AG09319 (cell line): ENCODE measurements at regions not wholly inside any gene's neighbourhood (a gene's known extent, or its start where the extent isn't known, plus 50 kb on each side); places are given as distances from the start of the nearest gene placed in this dataset.
"Not testable (repeated sequence)": the region's sequence is repeated elsewhere in the genome, so short reads cannot be mapped to it uniquely, and the experiment has no call there.

ENCODE experiments used
- DNase-seq: peaks from one replicate; pipeline ENCODE4 v3.0.0-alpha.2; 2010; ENCODE audit warnings: low read depth; ENCODE audit errors: extremely low read depth
- TF ChIP-seq, protein P1 (sequence below): IDR thresholded peaks from 2 replicates; pipeline ENCODE4 v1.5.1; 2011; ENCODE audit warnings: low read depth, mild to moderate bottlenecking, inconsistent platforms, low read length, moderate library complexity

DNA sequence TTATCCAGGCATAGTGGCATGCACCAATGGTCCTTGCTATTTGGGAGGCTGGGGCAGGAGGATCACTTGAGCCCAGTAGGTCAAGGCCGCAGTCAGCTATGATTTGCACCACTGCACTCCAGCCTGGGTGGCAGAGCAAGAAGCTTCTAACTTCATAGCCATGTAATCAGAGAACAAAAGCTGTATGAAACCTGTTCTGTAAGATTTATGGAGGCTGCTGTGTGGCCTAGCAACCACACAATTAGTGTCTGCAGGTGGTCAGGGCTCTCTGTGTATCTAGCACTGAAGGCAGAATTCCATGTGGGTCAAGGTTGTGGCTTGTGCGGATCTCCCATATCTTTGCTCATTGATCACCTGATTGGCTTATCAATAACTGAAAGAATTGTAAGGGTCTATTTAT, 221.5 kb upstream of the FOXK1 start:
- no peak for DNase-seq
- TF ChIP-seq, protein P1, sequence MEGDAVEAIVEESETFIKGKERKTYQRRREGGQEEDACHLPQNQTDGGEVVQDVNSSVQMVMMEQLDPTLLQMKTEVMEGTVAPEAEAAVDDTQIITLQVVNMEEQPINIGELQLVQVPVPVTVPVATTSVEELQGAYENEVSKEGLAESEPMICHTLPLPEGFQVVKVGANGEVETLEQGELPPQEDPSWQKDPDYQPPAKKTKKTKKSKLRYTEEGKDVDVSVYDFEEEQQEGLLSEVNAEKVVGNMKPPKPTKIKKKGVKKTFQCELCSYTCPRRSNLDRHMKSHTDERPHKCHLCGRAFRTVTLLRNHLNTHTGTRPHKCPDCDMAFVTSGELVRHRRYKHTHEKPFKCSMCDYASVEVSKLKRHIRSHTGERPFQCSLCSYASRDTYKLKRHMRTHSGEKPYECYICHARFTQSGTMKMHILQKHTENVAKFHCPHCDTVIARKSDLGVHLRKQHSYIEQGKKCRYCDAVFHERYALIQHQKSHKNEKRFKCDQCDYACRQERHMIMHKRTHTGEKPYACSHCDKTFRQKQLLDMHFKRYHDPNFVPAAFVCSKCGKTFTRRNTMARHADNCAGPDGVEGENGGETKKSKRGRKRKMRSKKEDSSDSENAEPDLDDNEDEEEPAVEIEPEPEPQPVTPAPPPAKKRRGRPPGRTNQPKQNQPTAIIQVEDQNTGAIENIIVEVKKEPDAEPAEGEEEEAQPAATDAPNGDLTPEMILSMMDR, result no peak

DNA sequence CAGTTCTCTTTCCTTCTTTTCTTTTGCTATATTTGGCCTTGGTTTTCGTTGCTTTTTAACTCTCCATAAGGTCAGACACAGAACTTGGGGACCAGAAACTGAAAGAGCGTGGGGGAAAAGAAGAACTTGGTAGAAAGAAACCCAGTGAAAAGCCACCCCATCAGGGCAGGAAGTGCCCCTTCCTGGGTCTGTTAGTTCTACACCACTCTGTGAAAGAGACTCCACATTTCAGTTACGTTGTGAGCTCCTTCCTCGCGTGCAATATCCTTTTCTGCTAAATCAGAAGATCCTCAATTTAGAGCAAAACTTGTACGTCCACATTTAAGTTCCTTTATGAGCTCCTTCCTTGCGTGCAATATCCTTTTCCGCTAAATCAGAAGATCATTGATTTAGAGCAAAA, 220.6 kb upstream of the FOXK1 start:
- no peak for DNase-seq
- TF ChIP-seq, protein P1, result no peak

DNA sequence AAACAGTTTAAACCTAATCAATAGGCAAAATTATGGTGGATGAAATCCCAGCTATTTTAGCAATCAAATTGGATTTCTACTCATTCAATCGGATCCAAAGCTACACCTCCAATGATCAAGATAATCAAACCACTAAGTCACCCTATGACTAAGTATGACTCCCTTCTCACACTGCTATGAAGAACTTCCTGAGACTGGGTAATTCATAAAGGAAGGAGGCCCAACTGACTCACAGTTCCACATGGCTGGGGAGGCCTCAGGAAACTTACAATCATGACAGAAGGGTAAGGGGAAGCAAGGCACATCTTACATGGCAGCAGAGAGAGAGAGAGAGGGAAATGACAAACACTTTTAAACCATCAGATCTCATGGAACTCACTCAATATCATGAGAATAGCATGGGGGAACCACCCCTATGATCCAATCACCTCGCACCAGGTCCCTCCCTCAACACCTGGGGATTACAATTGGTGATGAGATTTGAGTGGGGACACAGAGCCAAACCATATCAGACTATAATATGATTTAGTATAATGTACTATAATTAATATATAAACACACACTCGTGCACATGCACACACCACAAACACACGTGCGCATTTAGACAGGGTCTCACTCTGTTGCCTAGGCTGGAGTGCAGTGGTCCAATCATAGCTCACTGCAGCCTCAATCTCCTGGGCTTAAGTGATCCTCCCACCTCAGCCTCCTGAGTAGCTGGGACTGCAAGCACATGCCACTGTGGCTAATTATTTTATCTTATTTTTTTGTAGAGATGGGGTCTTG, 213.6 kb upstream of the FOXK1 start:
- no peak for DNase-seq
- TF ChIP-seq, protein P1, result no peak

DNA sequence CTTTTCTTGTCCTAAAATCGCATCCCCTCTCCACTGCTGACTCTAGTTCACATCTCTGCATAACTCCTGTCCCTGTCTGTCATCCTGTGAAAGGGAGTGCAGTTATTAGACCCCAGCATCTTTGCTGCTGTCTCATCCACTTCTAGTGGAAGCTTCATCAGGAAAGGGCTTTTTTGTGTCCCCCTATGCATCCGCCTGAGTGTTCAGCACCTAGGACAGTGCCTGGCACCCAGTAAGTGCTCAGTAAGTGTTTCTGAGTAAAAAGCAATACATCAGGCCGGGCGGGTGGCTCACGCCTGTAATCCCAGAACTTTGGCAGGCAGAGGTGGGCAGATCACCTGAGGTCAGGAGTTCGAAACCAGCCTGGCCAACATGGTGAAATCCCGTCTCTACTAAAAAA, 211.8 kb upstream of the FOXK1 start:
- TF ChIP-seq, protein P1, result no peak
- DNase-seq, result no peak

DNA sequence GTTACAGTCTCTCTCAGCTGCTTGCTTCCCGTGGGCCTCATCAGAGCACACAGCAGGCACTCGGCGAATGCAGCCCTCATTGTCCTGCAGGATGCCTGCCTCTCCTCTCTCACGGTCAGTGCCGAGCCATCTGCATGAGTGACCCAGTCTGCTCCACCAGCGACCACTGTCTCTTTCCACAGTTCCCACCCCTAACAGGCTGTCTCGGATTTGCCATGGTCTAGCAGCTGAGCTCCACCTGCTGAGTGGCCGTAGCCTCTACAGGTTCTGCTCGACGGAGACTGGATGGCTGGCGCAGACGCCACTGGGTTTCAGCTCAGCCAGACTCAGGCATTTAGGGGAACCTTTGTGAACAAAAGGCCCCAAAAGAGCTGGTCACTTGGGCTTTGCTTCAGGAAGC, 209.4 kb upstream of the FOXK1 start:
- TF ChIP-seq, protein P1, result no peak
- no peak for DNase-seq

DNA sequence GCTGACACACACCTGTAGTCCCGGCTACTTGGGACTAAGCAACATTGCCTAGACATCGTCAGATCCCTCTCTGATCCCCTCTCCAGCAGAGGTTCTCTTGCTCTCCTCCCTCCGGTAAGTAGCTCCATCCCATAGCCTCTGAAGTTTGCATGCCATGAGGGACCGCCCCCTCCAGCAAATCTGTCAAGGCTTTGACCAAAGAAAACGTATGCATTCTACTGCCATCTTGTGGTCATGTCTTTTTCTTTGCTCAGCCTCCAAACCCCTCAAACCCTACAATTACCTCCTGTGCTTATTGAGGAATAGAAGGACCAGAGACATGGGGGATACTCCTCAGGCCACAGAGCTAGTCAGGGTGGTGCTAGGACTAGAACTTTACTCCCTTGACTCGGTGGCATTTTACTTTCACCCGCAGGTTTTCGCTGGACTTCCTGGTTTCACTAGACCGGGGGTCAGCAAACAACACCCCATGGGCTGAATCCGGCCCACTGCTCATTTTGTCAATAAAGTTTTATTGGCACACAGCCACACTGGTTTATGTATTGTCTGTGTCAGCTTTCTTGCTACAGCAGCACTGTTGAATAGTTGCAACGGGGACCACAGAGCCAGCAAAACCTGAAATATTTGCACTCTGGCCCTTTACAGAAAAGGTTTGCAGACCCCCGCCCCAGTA, 202.6 kb upstream of the FOXK1 start:
- DNase-seq, result no peak
- TF ChIP-seq, protein P1, result no peak

DNA sequence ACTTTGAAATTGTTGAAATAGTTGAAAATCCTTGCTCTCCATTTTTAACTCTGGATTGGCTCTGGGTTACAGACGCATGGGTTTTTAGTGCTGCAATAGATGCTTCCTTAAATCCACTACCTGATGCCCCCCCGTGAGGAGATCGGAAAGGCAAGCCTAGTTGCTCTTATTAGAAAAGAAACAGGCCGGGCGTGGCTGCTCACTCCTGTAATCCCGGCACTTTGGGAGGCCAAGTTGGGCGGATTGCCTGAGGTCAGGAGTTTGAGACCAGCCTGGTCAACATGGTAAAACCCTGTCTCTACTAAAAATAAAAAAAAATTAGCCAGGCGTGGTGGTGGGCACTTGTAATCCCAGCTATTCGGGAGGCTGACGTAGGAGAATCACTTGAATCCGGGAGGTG, 202.0 kb upstream of the FOXK1 start:
- not testable (repeated sequence) for DNase-seq

DNA sequence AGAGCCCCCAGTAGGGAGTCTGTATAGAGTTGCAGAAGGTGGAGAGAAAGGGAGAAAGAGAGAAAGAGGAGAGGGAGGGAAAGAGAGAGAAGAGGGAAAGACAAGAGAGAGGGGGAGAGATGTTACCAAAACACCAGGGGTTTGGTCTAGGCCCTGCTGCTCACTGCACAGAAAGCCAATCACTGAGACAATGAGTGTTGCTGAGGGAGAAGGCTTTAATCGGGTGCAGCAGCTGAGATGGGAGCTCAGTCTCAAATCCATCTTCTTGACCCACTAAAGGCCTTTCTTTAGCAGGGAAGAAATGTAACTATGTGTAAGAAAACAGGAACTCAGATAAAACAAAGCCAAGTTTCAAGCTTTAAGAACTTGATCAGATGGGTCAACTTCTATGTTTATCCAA, 198.2 kb upstream of the FOXK1 start:
- TF ChIP-seq, protein P1, result no peak
- no peak for DNase-seq
